Neural cell (in vitro differentiated cells): ENCODE measurements at regions not wholly inside any gene's neighbourhood (a gene's known extent, or its start where the extent isn't known, plus 50 kb on each side); places are given as distances from the start of the nearest gene placed in this dataset.

Source experiments
- H2AFZ ChIP-seq: fragments of 200-600, 300-800 bp; sonication (generic), shearing (Covaris generic); 2 replicates; pipeline ENCODE4 v1.6.0; 2014; ENCODE audit warnings: low read depth, mild to moderate bottlenecking, antibody characterized with exemption, low read length, moderate library complexity
- H3F3A ChIP-seq: fragments of 200-600 bp; shearing (Covaris generic); 2 replicates; pipeline ENCODE4 v1.6.1; 2016; ENCODE audit warnings: mild to moderate bottlenecking, moderate library complexity, mixed read lengths, antibody characterized with exemption, low read length; ENCODE audit not compliant: insufficient read depth, poor library complexity, severe bottlenecking
- H3K27ac ChIP-seq: fragments of 200-600, 300-800 bp; sonication (generic), shearing (Covaris generic); 2 replicates; pipeline ENCODE4 v1.5.1; 2014; ENCODE audit warnings: mild to moderate bottlenecking, low read length, moderate library complexity
- H3K27me3 ChIP-seq: fragments of 300-800, 200-600 bp; sonication (generic), shearing (Covaris generic); 2 replicates; pipeline ENCODE4 v1.6.0; 2014; ENCODE audit warnings: mild to moderate bottlenecking, low read depth, low read length, moderate library complexity; ENCODE audit not compliant: insufficient read depth
- H3K36me3 ChIP-seq: fragments of 300-800, 200-600 bp; sonication (generic), shearing (Covaris generic); 2 replicates; pipeline ENCODE4 v1.5.1; 2014; ENCODE audit warnings: mild to moderate bottlenecking, antibody characterized with exemption, low read length, moderate library complexity; ENCODE audit not compliant: insufficient read depth
- H3K4me2 ChIP-seq: fragments of 300-800, 200-600 bp; sonication (generic), shearing (Covaris generic); 2 replicates; pipeline ENCODE4 v1.6.0; 2014; ENCODE audit warnings: mild to moderate bottlenecking, low read length
- H3K4me3 ChIP-seq: fragments of 300-800, 200-600 bp; sonication (generic), shearing (Covaris generic); 2 replicates; pipeline ENCODE4 v1.5.1; 2014; ENCODE audit warnings: mild to moderate bottlenecking, low read length, moderate library complexity
- H3K79me2 ChIP-seq: fragments of 200-600 bp; shearing (Covaris generic); replicated peaks from 2 replicates; pipeline ENCODE4 v1.6.0; 2014; ENCODE audit warnings: mild to moderate bottlenecking, low read length, moderate library complexity; ENCODE audit not compliant: insufficient read depth
- H3K9ac ChIP-seq: fragments of 300-800, 200-600 bp; sonication (generic), shearing (Covaris generic); 2 replicates; pipeline ENCODE4 v1.6.1; 2016; ENCODE audit warnings: mild to moderate bottlenecking, low read length, mixed read lengths
- H3K9me2 ChIP-seq: fragments of 200-600 bp; shearing (Covaris generic); 2 replicates; pipeline ENCODE4 v1.6.1; 2016; ENCODE audit warnings: mild to moderate bottlenecking, low read length, mixed read lengths; ENCODE audit not compliant: insufficient read depth
- H3K9me3 ChIP-seq: fragments of 200-600, 300-800 bp; sonication (generic), shearing (Covaris generic); 2 replicates; pipeline ENCODE4 v1.6.1; 2016; ENCODE audit warnings: mild to moderate bottlenecking, mixed run types, low read length, moderate library complexity, mixed read lengths
- H4K20me1 ChIP-seq: fragments of 200-600 bp; shearing (Covaris generic); 2 replicates; pipeline ENCODE4 v1.6.1; 2016; ENCODE audit warnings: mild to moderate bottlenecking, mixed run types; ENCODE audit not compliant: insufficient read depth
- EP300 ChIP-seq: fragments of 450-650 bp; conservative IDR thresholded peaks from 2 replicates; pipeline ENCODE4 v1.6.1; 2014; ENCODE audit warnings: antibody characterized with exemption, mild to moderate bottlenecking, moderate library complexity; ENCODE audit not compliant: poor library complexity, severe bottlenecking
- EZH2 ChIP-seq: fragments of 200-600, 300-800 bp; shearing (Covaris generic), sonication (generic); IDR thresholded peaks from 2 replicates; pipeline ENCODE4 v1.6.1; 2014; ENCODE audit warnings: antibody characterized with exemption, low read length, borderline replicate concordance, mild to moderate bottlenecking; ENCODE audit not compliant: insufficient read depth, poor library complexity, severe bottlenecking
- MXI1 ChIP-seq: fragments of 450-650 bp; conservative IDR thresholded peaks from 2 replicates; pipeline ENCODE4 v1.6.1; 2014; ENCODE audit warnings: antibody characterized with exemption, mild to moderate bottlenecking; ENCODE audit not compliant: poor library complexity, severe bottlenecking
- POLR2AphosphoS5 ChIP-seq: IDR thresholded peaks from 2 replicates; pipeline ENCODE4 v1.6.1; 2012
- RAD21 ChIP-seq: fragments of 450-650 bp; conservative IDR thresholded peaks from 2 replicates; pipeline ENCODE4 v1.6.1; 2014; ENCODE audit warnings: antibody characterized with exemption, mild to moderate bottlenecking, moderate library complexity
- SMC3 ChIP-seq: fragments of 450-650 bp; conservative IDR thresholded peaks from 2 replicates; pipeline ENCODE4 v1.6.1; 2014; ENCODE audit warnings: antibody characterized with exemption, mild to moderate bottlenecking, moderate library complexity; ENCODE audit not compliant: poor library complexity
- TAF1 ChIP-seq: IDR thresholded peaks from 2 replicates; pipeline ENCODE4 v1.6.1; 2012; ENCODE audit warnings: low read depth
- TF ChIP-seq, protein P1 (sequence below): IDR thresholded peaks from 2 replicates; pipeline ENCODE4 v1.6.1; 2012; ENCODE audit warnings: borderline replicate concordance
- TF ChIP-seq, protein P2 (sequence below): fragments of 450-650 bp; IDR thresholded peaks from 2 replicates; pipeline ENCODE4 v1.5.1; 2014; ENCODE audit warnings: antibody characterized with exemption, mild to moderate bottlenecking, moderate library complexity; ENCODE audit not compliant: poor library complexity, severe bottlenecking

DNA sequence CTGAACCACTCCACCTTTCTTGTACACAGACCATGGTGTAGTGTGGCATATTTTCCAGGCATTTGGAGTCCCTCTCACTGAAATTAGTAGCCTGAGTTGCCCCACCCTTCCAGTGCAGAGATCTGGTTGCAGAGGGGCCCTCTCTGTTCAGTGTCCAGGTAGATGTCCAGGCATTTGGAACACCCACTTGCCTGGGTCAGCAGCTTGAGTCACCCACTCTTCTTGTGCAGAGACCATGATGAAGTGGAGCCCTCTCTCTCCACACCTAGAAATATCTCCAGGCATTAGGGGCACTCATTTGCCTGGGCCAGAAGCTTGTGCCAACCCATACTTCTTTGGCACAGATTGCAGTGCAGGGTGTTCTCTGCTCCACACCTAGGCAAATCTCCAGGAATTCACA, 2733.3 kb downstream of the PCDH7 start:
- no peak overlapping the region for H3K27ac ChIP-seq
- TF ChIP-seq RAD21 (no peak), EZH2 (no peak), EP300 (no peak), TAF1 (no peak), MXI1 (no peak), SMC3 (no peak)
- TF ChIP-seq, protein P1, sequence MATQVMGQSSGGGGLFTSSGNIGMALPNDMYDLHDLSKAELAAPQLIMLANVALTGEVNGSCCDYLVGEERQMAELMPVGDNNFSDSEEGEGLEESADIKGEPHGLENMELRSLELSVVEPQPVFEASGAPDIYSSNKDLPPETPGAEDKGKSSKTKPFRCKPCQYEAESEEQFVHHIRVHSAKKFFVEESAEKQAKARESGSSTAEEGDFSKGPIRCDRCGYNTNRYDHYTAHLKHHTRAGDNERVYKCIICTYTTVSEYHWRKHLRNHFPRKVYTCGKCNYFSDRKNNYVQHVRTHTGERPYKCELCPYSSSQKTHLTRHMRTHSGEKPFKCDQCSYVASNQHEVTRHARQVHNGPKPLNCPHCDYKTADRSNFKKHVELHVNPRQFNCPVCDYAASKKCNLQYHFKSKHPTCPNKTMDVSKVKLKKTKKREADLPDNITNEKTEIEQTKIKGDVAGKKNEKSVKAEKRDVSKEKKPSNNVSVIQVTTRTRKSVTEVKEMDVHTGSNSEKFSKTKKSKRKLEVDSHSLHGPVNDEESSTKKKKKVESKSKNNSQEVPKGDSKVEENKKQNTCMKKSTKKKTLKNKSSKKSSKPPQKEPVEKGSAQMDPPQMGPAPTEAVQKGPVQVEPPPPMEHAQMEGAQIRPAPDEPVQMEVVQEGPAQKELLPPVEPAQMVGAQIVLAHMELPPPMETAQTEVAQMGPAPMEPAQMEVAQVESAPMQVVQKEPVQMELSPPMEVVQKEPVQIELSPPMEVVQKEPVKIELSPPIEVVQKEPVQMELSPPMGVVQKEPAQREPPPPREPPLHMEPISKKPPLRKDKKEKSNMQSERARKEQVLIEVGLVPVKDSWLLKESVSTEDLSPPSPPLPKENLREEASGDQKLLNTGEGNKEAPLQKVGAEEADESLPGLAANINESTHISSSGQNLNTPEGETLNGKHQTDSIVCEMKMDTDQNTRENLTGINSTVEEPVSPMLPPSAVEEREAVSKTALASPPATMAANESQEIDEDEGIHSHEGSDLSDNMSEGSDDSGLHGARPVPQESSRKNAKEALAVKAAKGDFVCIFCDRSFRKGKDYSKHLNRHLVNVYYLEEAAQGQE, result no peak
- TF ChIP-seq, protein P2, sequence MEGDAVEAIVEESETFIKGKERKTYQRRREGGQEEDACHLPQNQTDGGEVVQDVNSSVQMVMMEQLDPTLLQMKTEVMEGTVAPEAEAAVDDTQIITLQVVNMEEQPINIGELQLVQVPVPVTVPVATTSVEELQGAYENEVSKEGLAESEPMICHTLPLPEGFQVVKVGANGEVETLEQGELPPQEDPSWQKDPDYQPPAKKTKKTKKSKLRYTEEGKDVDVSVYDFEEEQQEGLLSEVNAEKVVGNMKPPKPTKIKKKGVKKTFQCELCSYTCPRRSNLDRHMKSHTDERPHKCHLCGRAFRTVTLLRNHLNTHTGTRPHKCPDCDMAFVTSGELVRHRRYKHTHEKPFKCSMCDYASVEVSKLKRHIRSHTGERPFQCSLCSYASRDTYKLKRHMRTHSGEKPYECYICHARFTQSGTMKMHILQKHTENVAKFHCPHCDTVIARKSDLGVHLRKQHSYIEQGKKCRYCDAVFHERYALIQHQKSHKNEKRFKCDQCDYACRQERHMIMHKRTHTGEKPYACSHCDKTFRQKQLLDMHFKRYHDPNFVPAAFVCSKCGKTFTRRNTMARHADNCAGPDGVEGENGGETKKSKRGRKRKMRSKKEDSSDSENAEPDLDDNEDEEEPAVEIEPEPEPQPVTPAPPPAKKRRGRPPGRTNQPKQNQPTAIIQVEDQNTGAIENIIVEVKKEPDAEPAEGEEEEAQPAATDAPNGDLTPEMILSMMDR, result no peak
- no peaks in the 10 kb centered on the region for H4K20me1 ChIP-seq
- H3K9me2 ChIP-seq, result no peaks in the 10 kb centered on the region
- H3K36me3 ChIP-seq, result no peaks in the 10 kb centered on the region
- no peak overlapping the region for H2AFZ ChIP-seq
- H3K27me3 ChIP-seq, result no peaks in the 10 kb centered on the region
- no peak overlapping the region for H3K9ac ChIP-seq
- no peaks in the 10 kb centered on the region for H3K79me2 ChIP-seq
- H3F3A ChIP-seq, result no peaks in the 10 kb centered on the region
- no peaks in the 10 kb centered on the region for H3K9me3 ChIP-seq
- H3K4me3 ChIP-seq, result no peak overlapping the region
- no peak overlapping the region for H3K4me2 ChIP-seq

DNA sequence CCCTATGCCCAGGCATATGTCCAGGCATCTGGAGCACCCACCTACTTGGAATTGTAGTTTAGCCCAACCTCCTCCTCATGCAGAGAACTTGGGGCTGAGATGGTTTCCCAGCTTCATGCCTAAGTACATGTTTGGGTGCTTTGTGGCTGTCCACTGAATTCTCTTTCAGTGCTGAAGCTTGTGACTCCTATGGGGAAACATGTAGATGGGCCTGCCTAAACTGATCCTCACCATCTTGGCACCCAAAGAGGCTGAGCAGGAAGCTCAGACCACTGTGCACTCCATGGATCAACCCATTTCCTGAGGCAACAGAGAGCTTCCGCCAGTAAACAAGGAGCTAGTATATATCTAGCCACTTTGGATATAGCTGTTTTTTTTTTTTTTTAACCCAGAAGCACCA, 2733.7 kb downstream of the PCDH7 start:
- no peak overlapping the region for H3K4me2 ChIP-seq

More for the DNA sequence above, 2733.7 kb downstream of the PCDH7 start:
- H3F3A ChIP-seq, result no peaks in the 10 kb centered on the region
- H4K20me1 ChIP-seq, result no peaks in the 10 kb centered on the region
- no peak overlapping the region for H3K27ac ChIP-seq
- no peaks in the 10 kb centered on the region for H3K79me2 ChIP-seq
- no peaks in the 10 kb centered on the region for H3K27me3 ChIP-seq
- no peaks in the 10 kb centered on the region for H3K9me3 ChIP-seq
- H2AFZ ChIP-seq, result no peak overlapping the region
- TF ChIP-seq, protein P1, result no peak
- TF ChIP-seq, protein P2, result no peak
- no peak for TF ChIP-seq TAF1
- TF ChIP-seq EZH2, result no peak
- no peak for TF ChIP-seq SMC3
- TF ChIP-seq EP300, result no peak
- TF ChIP-seq RAD21, result no peak
- TF ChIP-seq MXI1, result no peak
- TF ChIP-seq POLR2AphosphoS5, result no peak
- H3K36me3 ChIP-seq, result no peaks in the 10 kb centered on the region
- no peak overlapping the region for H3K9ac ChIP-seq
- H3K4me3 ChIP-seq, result no peak overlapping the region
- H3K9me2 ChIP-seq, result no peaks in the 10 kb centered on the region
